PC-3 (cell line): ENCODE measurements at regions not wholly inside any gene's neighbourhood (a gene's known extent, or its start where the extent isn't known, plus 50 kb on each side); places are given as distances from the start of the nearest gene placed in this dataset.

ENCODE experiments used
- ATAC-seq: fragments of 200-7000 bp; cut with Tn5 transposase; 2 replicates; pipeline ENCODE4 v1.9.1; 2020; ENCODE audit warnings: mild to moderate bottlenecking, moderate library complexity
- BruUV-seq: library from RNA; stranded (reverse); fragments of 400-500 nt; replicated peaks from 2 replicates; lab custom pipeline; 2021; lab: Mats Ljungman, UMichigan
- CTCF ChIA-PET: fragments of 300-600 bp; sonication (Branson Sonifier 250); formaldehyde crosslinking; loops from one replicate; lab custom pipeline; 2022; ENCODE audit warnings: antibody characterized with exemption; lab: Charles Lee
- POLR2A ChIA-PET: fragments of 300-600 bp; sonication (Branson Sonifier 250); formaldehyde crosslinking; loops from one replicate; lab custom pipeline; 2022; ENCODE audit warnings: antibody characterized with exemption; ENCODE audit not compliant: unreplicated experiment; lab: Charles Lee
- DNase-seq: peaks from one replicate; pipeline ENCODE4 v3.0.0-alpha.2; 2015
- H2AFZ ChIP-seq: fragments of 300-600 bp; sonication (generic); 2 replicates; pipeline ENCODE4 v1.6.0; 2016; ENCODE audit warnings: antibody characterized with exemption, low read length
- H3F3A ChIP-seq: fragments of 300-600 bp; sonication (generic); one replicate; pipeline ENCODE4 v1.6.0; 2017; ENCODE audit warnings: antibody characterized with exemption, low read length, control low read depth, mild to moderate bottlenecking; ENCODE audit not compliant: unreplicated experiment
- H3K27ac ChIP-seq: fragments of 300-600 bp; sonication (generic); 2 replicates; pipeline ENCODE4 v1.5.1; 2016; ENCODE audit warnings: mild to moderate bottlenecking, low read length
- H3K27me3 ChIP-seq: fragments of 300-600 bp; sonication (generic); 2 replicates; pipeline ENCODE4 v1.6.1; 2016; ENCODE audit warnings: low read length, mixed read lengths
- H3K36me3 ChIP-seq: fragments of 300-600 bp; sonication (generic); 2 replicates; pipeline ENCODE4 v1.6.1; 2016; ENCODE audit warnings: low read depth, mixed run types, low read length, mixed read lengths
- H3K4me1 ChIP-seq: fragments of 300-600 bp; sonication (generic); 2 replicates; pipeline ENCODE4 v1.5.1; 2016; ENCODE audit warnings: low read length; ENCODE audit not compliant: insufficient read depth
- H3K4me2 ChIP-seq: fragments of 300-600 bp; sonication (generic); 2 replicates; pipeline ENCODE4 v1.6.0; 2016; ENCODE audit warnings: low read length
- H3K4me3 ChIP-seq: fragments of 300-600 bp; sonication (generic); 2 replicates; pipeline ENCODE4 v1.5.1; 2016; ENCODE audit warnings: mild to moderate bottlenecking, low read length, mixed read lengths
- H3K79me2 ChIP-seq: fragments of 300-600 bp; sonication (generic); 2 replicates; pipeline ENCODE4 v1.6.1; 2017; ENCODE audit warnings: low read length, mixed read lengths
- H3K9ac ChIP-seq: fragments of 300-600 bp; sonication (generic); 2 replicates; pipeline ENCODE4 v1.6.0; 2016; ENCODE audit warnings: mild to moderate bottlenecking, low read length
- H3K9me2 ChIP-seq: fragments of 300-600 bp; sonication (generic); replicated peaks from 2 replicates; pipeline ENCODE4 v1.6.1; 2016; ENCODE audit warnings: mixed run types, low read length, mixed read lengths
- H3K9me3 ChIP-seq: fragments of 300-600 bp; sonication (generic); 2 replicates; pipeline ENCODE4 v1.6.1; 2016; ENCODE audit warnings: low read length, mixed read lengths
- H4K20me1 ChIP-seq: fragments of 300-600 bp; sonication (generic); 2 replicates; pipeline ENCODE4 v1.6.1; 2016; ENCODE audit warnings: low read length, mixed read lengths
- EZH2 ChIP-seq: fragments of 300-600 bp; sonication (generic); IDR thresholded peaks from one replicate; pipeline ENCODE4 v1.6.1; 2017; ENCODE audit warnings: antibody characterized with exemption, mild to moderate bottlenecking, low read length; ENCODE audit not compliant: unreplicated experiment
- EZH2phosphoT487 ChIP-seq: fragments of 300-600 bp; sonication (generic); IDR thresholded peaks from 2 replicates; pipeline ENCODE4 v1.6.1; 2018; ENCODE audit warnings: mild to moderate bottlenecking, antibody characterized with exemption, low read length, borderline replicate concordance
- intact Hi-C: fragments of 100-400 bp; cut with micrococcal nuclease; formaldehyde crosslinking; loops from 2 replicates; pipeline ENCODE4 v1.9.0; 2023
- TF ChIP-seq, protein P1 (sequence below): fragments of 300-600 bp; sonication (generic); conservative IDR thresholded peaks from 2 replicates; pipeline ENCODE4 v1.5.1; 2017; ENCODE audit warnings: antibody characterized with exemption, low read depth, mild to moderate bottlenecking, low read length

- H3K4me2 ChIP-seq: no peak overlapping the region
- H3K9ac ChIP-seq: no peak overlapping the region
- H3K4me1 ChIP-seq: no peaks in the 10 kb centered on the region
- H3K27ac ChIP-seq: no peak overlapping the region
- DNase-seq (no peak), ATAC-seq (no peak)
- no peaks in the 10 kb centered on the region for H3K36me3 ChIP-seq
- H3F3A ChIP-seq: no peaks in the 10 kb centered on the region
- H3K9me2 ChIP-seq: no peaks in the 10 kb centered on the region
- H3K27me3 ChIP-seq: no peaks in the 10 kb centered on the region
- no peak overlapping the region for H2AFZ ChIP-seq
- POLR2A ChIA-PET: no interaction called here
- no peak for TF ChIP-seq EZH2
- TF ChIP-seq, protein P1, sequence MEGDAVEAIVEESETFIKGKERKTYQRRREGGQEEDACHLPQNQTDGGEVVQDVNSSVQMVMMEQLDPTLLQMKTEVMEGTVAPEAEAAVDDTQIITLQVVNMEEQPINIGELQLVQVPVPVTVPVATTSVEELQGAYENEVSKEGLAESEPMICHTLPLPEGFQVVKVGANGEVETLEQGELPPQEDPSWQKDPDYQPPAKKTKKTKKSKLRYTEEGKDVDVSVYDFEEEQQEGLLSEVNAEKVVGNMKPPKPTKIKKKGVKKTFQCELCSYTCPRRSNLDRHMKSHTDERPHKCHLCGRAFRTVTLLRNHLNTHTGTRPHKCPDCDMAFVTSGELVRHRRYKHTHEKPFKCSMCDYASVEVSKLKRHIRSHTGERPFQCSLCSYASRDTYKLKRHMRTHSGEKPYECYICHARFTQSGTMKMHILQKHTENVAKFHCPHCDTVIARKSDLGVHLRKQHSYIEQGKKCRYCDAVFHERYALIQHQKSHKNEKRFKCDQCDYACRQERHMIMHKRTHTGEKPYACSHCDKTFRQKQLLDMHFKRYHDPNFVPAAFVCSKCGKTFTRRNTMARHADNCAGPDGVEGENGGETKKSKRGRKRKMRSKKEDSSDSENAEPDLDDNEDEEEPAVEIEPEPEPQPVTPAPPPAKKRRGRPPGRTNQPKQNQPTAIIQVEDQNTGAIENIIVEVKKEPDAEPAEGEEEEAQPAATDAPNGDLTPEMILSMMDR: no peak
- TF ChIP-seq EZH2phosphoT487: no peak
- no peaks in the 10 kb centered on the region for H3K79me2 ChIP-seq
- CTCF ChIA-PET: no interaction called here
- no TSS peak for BruUV-seq
- intact Hi-C loops: no loop called here
- H4K20me1 ChIP-seq: no peaks in the 10 kb centered on the region
- H3K4me3 ChIP-seq: no peak overlapping the region
- H3K9me3 ChIP-seq: no peaks in the 10 kb centered on the region
Measured at GRCh38 chr5:98700730-98701129, 72.7 kb upstream of the RGMB start.

DNA sequence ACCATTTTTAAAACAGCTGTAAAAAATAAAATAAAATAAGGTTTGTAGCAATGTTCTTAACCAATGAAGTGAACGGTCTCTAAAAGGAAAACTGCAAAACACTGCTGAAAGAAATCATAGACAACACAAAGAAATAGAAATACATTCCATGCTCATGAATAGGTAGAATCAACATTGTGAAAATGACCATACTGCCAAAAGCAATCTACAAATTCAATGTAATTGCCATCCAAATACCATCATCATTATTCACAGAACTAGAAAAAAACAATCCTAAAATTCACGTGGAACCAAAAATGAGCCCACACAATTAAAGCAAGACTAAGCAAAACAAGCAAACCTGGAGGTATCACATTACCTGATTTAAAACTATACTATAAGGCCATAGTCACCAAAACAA, 67.6 kb upstream of the RGMB start:
- CTCF ChIA-PET: no interaction called here
- TF ChIP-seq EZH2 (no peak), EZH2phosphoT487 (no peak)
- TF ChIP-seq, protein P1: no peak
- no peaks in the 10 kb centered on the region for H4K20me1 ChIP-seq
- no peaks in the 10 kb centered on the region for H3K79me2 ChIP-seq
- no peak overlapping the region for H2AFZ ChIP-seq
- no peak overlapping the region for H3K4me2 ChIP-seq
- ATAC-seq: no peak; the same call in 1 of the 2 replicates
- no peak overlapping the region for H3K4me3 ChIP-seq
- no peaks in the 10 kb centered on the region for H3F3A ChIP-seq
- POLR2A ChIA-PET: no interaction called here
- no TSS peak for BruUV-seq
- H3K9me2 ChIP-seq: no peaks in the 10 kb centered on the region
- H3K27me3 ChIP-seq: no peaks in the 10 kb centered on the region
- H3K9me3 ChIP-seq: no peaks in the 10 kb centered on the region
- H3K9ac ChIP-seq: no peak overlapping the region
- intact Hi-C loops: no loop called here
- H3K27ac ChIP-seq: no peak overlapping the region
- no peaks in the 10 kb centered on the region for H3K4me1 ChIP-seq
- DNase-seq: peak; percentile 42
- no peaks in the 10 kb centered on the region for H3K36me3 ChIP-seq

DNA sequence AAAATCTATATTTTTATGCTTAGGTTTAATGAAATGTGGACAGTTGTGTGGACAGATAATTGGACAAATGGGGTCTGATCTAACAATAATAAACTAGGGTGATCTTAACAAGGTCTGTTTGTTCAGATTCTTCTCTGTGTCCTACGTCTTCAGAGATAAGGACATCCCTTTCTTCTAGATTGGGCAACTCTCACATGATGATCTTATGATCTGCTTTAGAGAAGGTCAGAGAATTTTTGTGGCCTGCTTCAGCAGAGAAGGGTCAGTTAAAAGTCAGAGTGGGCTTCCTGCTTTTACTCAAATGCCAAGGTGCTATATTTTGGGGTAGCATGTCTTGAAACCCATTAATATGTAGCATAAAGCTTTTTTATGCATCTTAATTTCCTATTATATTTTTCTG, 63.8 kb upstream of the RGMB start:
- H3F3A ChIP-seq: no peaks in the 10 kb centered on the region
- POLR2A ChIA-PET: no interaction called here
- H3K36me3 ChIP-seq: no peaks in the 10 kb centered on the region
- intact Hi-C loops: no loop called here
- H3K9me2 ChIP-seq: no peaks in the 10 kb centered on the region
- no peaks in the 10 kb centered on the region for H4K20me1 ChIP-seq
- TF ChIP-seq EZH2: no peak
- no peak for TF ChIP-seq EZH2phosphoT487
- TF ChIP-seq, protein P1: no peak
- H3K9ac ChIP-seq: no peak overlapping the region
- BruUV-seq: no TSS peak
- H3K27me3 ChIP-seq: no peaks in the 10 kb centered on the region
- no peaks in the 10 kb centered on the region for H3K9me3 ChIP-seq
- H3K27ac ChIP-seq: no peak overlapping the region
- no peak for ATAC-seq
- no peak overlapping the region for H3K4me3 ChIP-seq
- CTCF ChIA-PET: no interaction called here
- no peak overlapping the region for H3K4me2 ChIP-seq
- H3K79me2 ChIP-seq: no peaks in the 10 kb centered on the region
- no peak for DNase-seq
- H3K4me1 ChIP-seq: no peaks in the 10 kb centered on the region
- no peak overlapping the region for H2AFZ ChIP-seq
